HCT116 (cell line): ENCODE measurements at regions not wholly inside any gene's neighbourhood (a gene's known extent, or its start where the extent isn't known, plus 50 kb on each side); places are given as distances from the start of the nearest gene placed in this dataset.

Experiments used
- ATAC-seq: fragments of 200-7000 bp; cut with Tn5 transposase; 2 replicates; pipeline ENCODE4 v1.9.1; 2020; ENCODE audit warnings: mild to moderate bottlenecking, moderate library complexity
- BruUV-seq: library from RNA; stranded (reverse); fragments of 400-500 nt; replicated peaks from 2 replicates; lab custom pipeline; 2021; lab: Mats Ljungman, UMichigan
- CTCF ChIA-PET: fragments of 300-600 bp; sonication (Branson Sonifier 250); formaldehyde crosslinking; loops from one replicate; lab custom pipeline; 2021; ENCODE audit warnings: antibody characterized with exemption; lab: Charles Lee
- POLR2A ChIA-PET: fragments of 300-600, 350-600 bp; sonication (Branson Sonifier 250); formaldehyde crosslinking; loops from one replicate; lab custom pipeline; 2021; ENCODE audit warnings: antibody characterized with exemption; lab: Charles Lee
- RAD21 ChIA-PET, 2 experiments: fragments of 300-600 bp; sonication (Branson Sonifier 250); formaldehyde crosslinking; loops; one replicate each; lab custom pipeline; 2023; ENCODE audit warnings: low total read pairs in 2 of 2; ENCODE audit not compliant: uncharacterized antibody in 2 of 2, unreplicated experiment in 2 of 2, low non-redundant PET in 1 of 2; lab: Charles Lee
- DNase-seq: peaks from one replicate; pipeline ENCODE4 v3.0.0-alpha.2; 2010; ENCODE audit warnings: low read depth, low spot score
- H2AFZ ChIP-seq: fragments of 200-600 bp; shearing (Covaris generic), sonication (generic); 2 replicates; pipeline ENCODE4 v1.6.1; 2017; ENCODE audit warnings: low read depth, mixed run types, mixed read lengths, antibody characterized with exemption, low read length; ENCODE audit not compliant: poor library complexity, severe bottlenecking
- H3K27ac ChIP-seq: 2 replicates; pipeline ENCODE4 v1.5.1; 2012; ENCODE audit warnings: low read depth, low read length
- H3K27me3 ChIP-seq: fragments of 200-600 bp; sonication (generic); 2 replicates; pipeline ENCODE4 v1.6.1; 2016; ENCODE audit warnings: mixed run types, low read length, mixed read lengths; ENCODE audit not compliant: insufficient read depth
- H3K36me3 ChIP-seq, 2 experiments: fragments of 200-500 bp in 1 of 2; fragments of 200-600 bp in 1 of 2; sonication (Bioruptor generic) in 1 of 2; sonication (generic) in 1 of 2; 2 replicates each; pipeline versions ENCODE4 v1.5.1 to v1.6.1; 2014 to 2016; ENCODE audit warnings: low read length in 2 of 2, inconsistent platforms in 1 of 2, mixed read lengths in 1 of 2, mixed run types in 1 of 2; ENCODE audit not compliant: insufficient read depth in 2 of 2, control insufficient read depth in 1 of 2
- H3K4me1 ChIP-seq, 2 experiments: fragments of 200-600 bp in 1 of 2; sonication (generic) in 1 of 2; 2 replicates each; pipeline versions ENCODE4 v1.5.1 to v1.6.1; 2012 to 2017; ENCODE audit warnings: low read length in 2 of 2, inconsistent platforms in 1 of 2, mild to moderate bottlenecking in 1 of 2, mixed read lengths in 1 of 2, mixed run types in 1 of 2, moderate library complexity in 1 of 2; ENCODE audit not compliant: insufficient read depth in 2 of 2, control insufficient read depth in 1 of 2
- H3K4me2 ChIP-seq: fragments of 200-600 bp; sonication (generic); 2 replicates; pipeline ENCODE4 v1.6.1; 2017; ENCODE audit warnings: mixed run types, low read length, mixed read lengths
- H3K4me3 ChIP-seq, 2 experiments: fragments of 200-600 bp in 1 of 2; sonication (generic) in 1 of 2; replicated peaks in 1 of 2; 2 replicates each; pipeline ENCODE4 v1.5.1; 2011 to 2016; ENCODE audit warnings: low read length in 2 of 2, control low read depth in 1 of 2, low read depth in 1 of 2, mild to moderate bottlenecking in 1 of 2, mixed read lengths in 1 of 2, mixed run types in 1 of 2
- H3K79me2 ChIP-seq: fragments of 200-600 bp; sonication (generic); 2 replicates; pipeline ENCODE4 v1.6.1; 2017; ENCODE audit warnings: mild to moderate bottlenecking, mixed run types, low read length, moderate library complexity, mixed read lengths; ENCODE audit not compliant: insufficient read depth
- H3K9ac ChIP-seq: fragments of 200-600 bp; sonication (generic); 2 replicates; pipeline ENCODE4 v1.6.1; 2016; ENCODE audit warnings: low read length, mixed read lengths
- H3K9me2 ChIP-seq: fragments of 200-600 bp; sonication (generic), shearing (Covaris generic); 2 replicates; pipeline ENCODE4 v1.6.1; 2017; ENCODE audit warnings: mixed run types, mild to moderate bottlenecking, moderate library complexity; ENCODE audit not compliant: insufficient read depth
- H3K9me3 ChIP-seq, 2 experiments: fragments of 200-500 bp in 1 of 2; fragments of 200-600 bp in 1 of 2; sonication (Bioruptor generic) in 1 of 2; sonication (generic) in 1 of 2; 2 replicates each; pipeline ENCODE4 v1.6.1; 2014 to 2017; ENCODE audit warnings: low read length in 2 of 2, mixed read lengths in 2 of 2, inconsistent platforms in 1 of 2, low read depth in 1 of 2, mild to moderate bottlenecking in 1 of 2, mixed run types in 1 of 2, moderate library complexity in 1 of 2; ENCODE audit not compliant: control insufficient read depth in 1 of 2, insufficient read depth in 1 of 2
- H4K20me1 ChIP-seq: fragments of 200-600 bp; sonication (generic), shearing (Covaris generic); 2 replicates; pipeline ENCODE4 v1.6.1; 2017; ENCODE audit warnings: mixed run types, mild to moderate bottlenecking, moderate library complexity; ENCODE audit not compliant: insufficient read depth
- CEBPB ChIP-seq: IDR thresholded peaks from 2 replicates; pipeline ENCODE4 v1.6.1; 2012; ENCODE audit warnings: low read depth
- CTCF ChIP-seq, 3 experiments: fragments of 200-600 bp in 1 of 3; sonication (generic) in 1 of 3; IDR thresholded peaks in 2 of 3; conservative IDR thresholded peaks in 1 of 3; 2 replicates each; pipeline ENCODE4 v1.5.1; 2012 to 2017; ENCODE audit warnings: low read depth in 2 of 3, low read length in 2 of 3, antibody characterized with exemption in 1 of 3, borderline replicate concordance in 1 of 3, control low read depth in 1 of 3, mild to moderate bottlenecking in 1 of 3, mixed read lengths in 1 of 3, mixed run types in 1 of 3, moderate library complexity in 1 of 3; ENCODE audit not compliant: insufficient read depth in 1 of 3
- EGR1 ChIP-seq: IDR thresholded peaks from 2 replicates; pipeline ENCODE4 v1.6.1; 2012; ENCODE audit warnings: low read depth
- ELF1 ChIP-seq: IDR thresholded peaks from 2 replicates; pipeline ENCODE4 v1.6.1; 2012; ENCODE audit warnings: low read depth, borderline replicate concordance
- EZH2 ChIP-seq: fragments of 200-600 bp; sonication (generic); IDR thresholded peaks from 2 replicates; pipeline ENCODE4 v1.6.1; 2017; ENCODE audit warnings: antibody characterized with exemption, mixed run types
- EZH2phosphoT487 ChIP-seq: fragments of 200-600 bp; IDR thresholded peaks from 2 replicates; pipeline ENCODE4 v1.6.1; 2018; ENCODE audit warnings: antibody characterized with exemption, borderline replicate concordance
- FOSL1 ChIP-seq: IDR thresholded peaks from 2 replicates; pipeline ENCODE4 v1.6.1; 2012; ENCODE audit warnings: low read depth
- POLR2A ChIP-seq: IDR thresholded peaks from 2 replicates; pipeline ENCODE4 v1.7.0; 2011; ENCODE audit warnings: borderline replicate concordance; ENCODE audit not compliant: insufficient read depth, insufficient read length; ENCODE audit errors: extremely low read depth
- POLR2AphosphoS5 ChIP-seq: IDR thresholded peaks from 2 replicates; pipeline ENCODE4 v1.6.1; 2011; ENCODE audit warnings: mild to moderate bottlenecking, low read depth, low read length, moderate library complexity
- SIN3A ChIP-seq: IDR thresholded peaks from 2 replicates; pipeline ENCODE4 v1.6.1; 2012; ENCODE audit warnings: low read depth
- SP1 ChIP-seq: IDR thresholded peaks from 2 replicates; pipeline ENCODE4 v1.6.1; 2012; ENCODE audit warnings: low read depth
- SRF ChIP-seq: IDR thresholded peaks from 2 replicates; pipeline ENCODE4 v1.6.1; 2012; ENCODE audit warnings: low read depth
- YY1 ChIP-seq: IDR thresholded peaks from 2 replicates; pipeline ENCODE4 v1.6.1; 2011; ENCODE audit warnings: low read length, low read depth, moderate library complexity, mild to moderate bottlenecking; ENCODE audit not compliant: insufficient replicate concordance; ENCODE audit errors: extremely low read depth
- ZBTB33 ChIP-seq: IDR thresholded peaks from 2 replicates; pipeline ENCODE4 v1.6.1; 2011; ENCODE audit warnings: mild to moderate bottlenecking, low read length, moderate library complexity; ENCODE audit not compliant: insufficient replicate concordance; ENCODE audit errors: extremely low read depth
- ZNF274 ChIP-seq: fragments of 200-500 bp; sonication (Bioruptor generic); IDR thresholded peaks from 2 replicates; pipeline ENCODE4 v1.6.1; 2014; ENCODE audit warnings: mild to moderate bottlenecking, low read depth, low read length, inconsistent platforms
- intact Hi-C: fragments of 100-400 bp; cut with micrococcal nuclease; formaldehyde crosslinking; loops from 2 replicates; pipeline ENCODE4 v1.10.0; 2022

- no peak for ATAC-seq
- Histone ChIP-seq H3K9me2 (no peaks in the 10 kb centered on the region), H3K27ac (no peak overlapping the region), H3K79me2 (no peaks in the 10 kb centered on the region), H3K9me3 (peaks cover 13 to 23% of the 10 kb centered on the region in 2 experiments; a peak in 2 of 4 replicates)
- no TSS peak for BruUV-seq
- RAD21 ChIA-PET: no interaction called here
- TF ChIP-seq EZH2phosphoT487: no peak
- TF ChIP-seq CTCF (IDR thresholded peaks at IDR 0.05 in 2 of 3, conservative IDR thresholded peaks at IDR 0.05 in 1 of 3; ENCODE audit: borderline replicate concordance in 1 of 3, insufficient read depth in 1 of 3, low read depth in 2 of 3, low read length in 2 of 3): no peak
- TF ChIP-seq ZNF274: no peak
- no peak for TF ChIP-seq EZH2
- no peak for TF ChIP-seq SIN3A
- TF ChIP-seq YY1: no peak
- TF ChIP-seq, all 23 proteins: peak for 0
- no peak for DNase-seq
- Histone ChIP-seq H3K27me3 (no peaks in the 10 kb centered on the region), H3K9ac (no peak overlapping the region), H3K4me3 (no peak overlapping the region), H3K4me2 (no peak overlapping the region), H3K4me1 (no peaks in the 10 kb centered on the region), H3K36me3 (no peaks in the 10 kb centered on the region), H2AFZ (no peak overlapping the region), H4K20me1 (no peaks in the 10 kb centered on the region)
- intact Hi-C loops: no loop called here
- POLR2A ChIA-PET: no interaction called here
- CTCF ChIA-PET: no interaction called here
Measured at GRCh38 chr3:76199382-76199781, 414.0 kb upstream of the ZNF717 start.

GRCh38 chr3:76203578-76203977 is 418.2 kb upstream of the ZNF717 start:
- CTCF ChIA-PET: no interaction called here
- Histone ChIP-seq H3K79me2 (no peaks in the 10 kb centered on the region), H3K9me2 (no peaks in the 10 kb centered on the region), H3K36me3 (no peaks in the 10 kb centered on the region), H3K9ac (no peak overlapping the region), H3K27me3 (no peaks in the 10 kb centered on the region), H3K4me3 (no peak overlapping the region), H3K4me1 (no peaks in the 10 kb centered on the region), H3K4me2 (no peak overlapping the region), H3K9me3 (peaks cover 24 to 32% of the 10 kb centered on the region in 2 experiments; a peak in 2 of 4 replicates), H2AFZ (no peak overlapping the region), H3K27ac (no peak overlapping the region), H4K20me1 (no peaks in the 10 kb centered on the region)
- intact Hi-C loops: no loop called here
- ATAC-seq: no peak
- DNase-seq: no peak
- RAD21 ChIA-PET: no interaction called here
- POLR2A ChIA-PET: no interaction called here
- no TSS peak for BruUV-seq
- no peak for TF ChIP-seq POLR2A
- TF ChIP-seq SRF: no peak
- TF ChIP-seq EZH2phosphoT487: no peak
- no peak for TF ChIP-seq EGR1
- TF ChIP-seq ZBTB33: no peak
- TF ChIP-seq SP1: no peak
- TF ChIP-seq EZH2: no peak
- no peak for TF ChIP-seq FOSL1
- no peak for TF ChIP-seq CEBPB
- TF ChIP-seq YY1: no peak
- no peak for TF ChIP-seq ELF1
- TF ChIP-seq POLR2AphosphoS5: no peak
- no peak for TF ChIP-seq SIN3A
